NCI-H69 (cell line): ENCODE measurements at regions not wholly inside any gene's neighbourhood (a gene's known extent, or its start where the extent isn't known, plus 50 kb on each side); places are given as distances from the start of the nearest gene placed in this dataset.
"Not testable (repeated sequence)": the region's sequence is repeated elsewhere in the genome, so short reads cannot be mapped to it uniquely, and the experiment has no call there.

Source experiments
- DNase-seq: peaks from one replicate; lab custom pipeline; 2025; lab: John Stamatoyannopoulos, UW

- not testable (repeated sequence) for DNase-seq
Observed at GRCh38 chr13:58504202-58504700, 872.7 kb downstream of the PCDH17 start.

GRCh38 chr13:58505262-58505920 is 873.8 kb downstream of the PCDH17 start:
- not testable (repeated sequence) for DNase-seq

- DNase-seq, result no peak
Observed at GRCh38 chr13:58528351-58528750, 896.8 kb downstream of the PCDH17 start.

GRCh38 chr13:58531614-58532013 is 900.1 kb downstream of the PCDH17 start:
- DNase-seq, result no peak

- DNase-seq, result no peak
Observed at GRCh38 chr13:58542530-58542929, 911.0 kb downstream of the PCDH17 start.

GRCh38 chr13:58547419-58547818 is 915.9 kb downstream of the PCDH17 start:
- no peak for DNase-seq

- no peak for DNase-seq
Observed at GRCh38 chr13:58566176-58566575, 934.6 kb downstream of the PCDH17 start.

- DNase-seq, result no peak
Observed at GRCh38 chr13:58573743-58574142, 942.2 kb downstream of the PCDH17 start.

GRCh38 chr13:58574791-58575190 is 943.2 kb downstream of the PCDH17 start:
- no peak for DNase-seq

- no peak for DNase-seq
Observed at GRCh38 chr13:58579468-58579867, 947.9 kb downstream of the PCDH17 start.

- DNase-seq, result no peak
Observed at GRCh38 chr13:58583966-58584365, 952.4 kb downstream of the PCDH17 start.

- DNase-seq, result no peak
Observed at GRCh38 chr13:58584610-58585009, 953.1 kb downstream of the PCDH17 start.

GRCh38 chr13:58587183-58587582 is 955.6 kb downstream of the PCDH17 start:
- DNase-seq, result no peak

GRCh38 chr13:58592052-58592451 is 960.5 kb downstream of the PCDH17 start:
- DNase-seq, result no peak

GRCh38 chr13:58592786-58593185 is 961.2 kb downstream of the PCDH17 start:
- DNase-seq, result no peak

GRCh38 chr13:58594747-58595600 is 963.4 kb downstream of the PCDH17 start:
- no peak for DNase-seq

GRCh38 chr13:58597552-58597951 is 966.0 kb downstream of the PCDH17 start:
- peak; percentile 37 for DNase-seq

GRCh38 chr13:58598241-58598640 is 966.7 kb downstream of the PCDH17 start:
- DNase-seq, result no peak

GRCh38 chr13:58611117-58611516 is 979.6 kb downstream of the PCDH17 start:
- DNase-seq, result no peak

GRCh38 chr13:58617880-58618665 is 986.5 kb downstream of the PCDH17 start:
- DNase-seq, result peak; percentile 43

GRCh38 chr13:58619396-58620113 is 988.0 kb downstream of the PCDH17 start:
- DNase-seq, result peak; percentile 94

- peak; percentile 54 for DNase-seq
Observed at GRCh38 chr13:58620176-58620575, 988.6 kb downstream of the PCDH17 start.
